Transverse colon (tissue), 4 donors: ENCODE measurements at regions not wholly inside any gene's neighbourhood (a gene's known extent, or its start where the extent isn't known, plus 50 kb on each side); places are given as distances from the start of the nearest gene placed in this dataset.

Experiments used
- CTCF ChIP-seq, 5 experiments: fragments of 200-600 bp in 3 of 5; fragments of 450-650 bp in 2 of 5; sonication (generic) in 3 of 5; IDR thresholded peaks; 1 replicate in 2 of 5; 2 replicates in 3 of 5; pipeline ENCODE4 v1.5.1; 2016 to 2017; ENCODE audit warnings: antibody characterized with exemption in 5 of 5, inconsistent platforms in 3 of 5, mild to moderate bottlenecking in 2 of 5, moderate library complexity in 1 of 5
- EP300 ChIP-seq: sonication (generic); formaldehyde crosslinking; IDR thresholded peaks from one replicate; pipeline ENCODE4 v1.6.1; 2017; ENCODE audit warnings: antibody characterized with exemption, low read depth
- POLR2A ChIP-seq: fragments of 450-650 bp; IDR thresholded peaks from one replicate; pipeline ENCODE4 v1.6.1; 2016; ENCODE audit warnings: antibody characterized with exemption, mild to moderate bottlenecking, moderate library complexity
- POLR2AphosphoS5 ChIP-seq, 3 donors: sonication (generic); formaldehyde crosslinking; IDR thresholded peaks; one replicate each; pipeline ENCODE4 v1.6.1; 2016; ENCODE audit warnings: antibody characterized with exemption in 3 of 3

DNA sequence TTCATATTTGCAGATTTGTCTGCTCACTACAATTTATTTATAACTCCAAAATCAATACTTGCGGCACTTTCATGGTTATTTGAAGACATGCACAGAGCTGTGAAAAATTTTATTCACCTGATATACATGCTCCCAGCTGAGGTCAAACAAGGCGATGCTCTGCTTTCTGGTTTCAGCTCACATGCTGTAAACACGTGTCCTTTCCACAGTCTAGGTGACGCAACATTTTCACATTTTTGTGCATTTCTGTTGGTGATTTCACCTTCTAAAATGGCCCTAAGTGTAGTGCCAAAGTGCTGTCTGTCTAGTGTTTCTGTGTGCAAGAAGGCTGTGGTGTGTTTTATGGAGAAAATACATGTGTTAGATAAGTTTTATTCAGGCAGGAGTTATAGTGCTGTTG is 650.5 kb downstream of the RNF144B start:
- TF ChIP-seq POLR2AphosphoS5 (IDR thresholded peaks at IDR 0.05) (no peak), POLR2A (no peak), CTCF (IDR thresholded peaks at IDR 0.05) (no peak), EP300 (no peak)
